ENCODE measurements at regions not wholly inside any gene's neighbourhood (a gene's known extent, or its start where the extent isn't known, plus 50 kb on each side); places are given as distances from the start of the nearest gene placed in this dataset.

DNA sequence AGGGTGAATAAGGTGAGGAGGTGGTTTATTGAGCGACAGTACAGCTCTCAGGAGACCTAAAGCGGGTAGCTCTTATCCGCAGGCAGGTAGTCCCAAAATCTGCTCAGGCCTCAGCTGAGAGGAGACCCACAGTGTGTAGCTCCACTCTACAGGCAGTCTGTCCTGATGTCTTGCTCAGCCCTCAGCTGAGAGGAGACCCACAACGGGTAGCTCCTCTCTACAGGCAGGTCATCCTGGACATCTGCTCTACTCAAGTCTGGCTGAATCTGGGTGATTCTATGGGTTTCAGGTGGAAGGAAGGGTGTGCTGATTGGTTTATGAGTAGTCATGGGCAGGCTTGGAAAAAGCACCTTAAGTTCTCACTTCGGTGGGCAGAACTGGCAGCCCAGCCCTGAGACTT, 55.6 kb upstream of the ABCB5 start:
- TF ChIP-seq POLR2AphosphoS5 (IDR thresholded peaks at IDR 0.05; ENCODE audit: low read depth, low read length) = no peak
- no peak for TF ChIP-seq TAF1 (IDR thresholded peaks at IDR 0.05; ENCODE audit: low read depth, low read length)
- TF ChIP-seq POLR2A (IDR thresholded peaks at IDR 0.05; ENCODE audit: low read depth, low read length) = no peak
- TF ChIP-seq SPI1 (IDR thresholded peaks at IDR 0.05; ENCODE audit: low read depth, low read length) = no peak
- no peak for TF ChIP-seq POU2F2 (IDR thresholded peaks at IDR 0.05; ENCODE audit: low read depth, low read length)
- TF ChIP-seq PAX5 (IDR thresholded peaks at IDR 0.05; ENCODE audit: insufficient read depth, low read length, severe bottlenecking) = no peak
- FAIRE-seq = no peak
- DNase-seq (ENCODE audit: insufficient read length, low spot score) = no peak

GRCh38 chr7:20560325-20561180, 54.9 kb upstream of the ABCB5 start:
- TF ChIP-seq POLR2A (IDR thresholded peaks at IDR 0.05; ENCODE audit: low read depth, low read length) (no peak), SPI1 (IDR thresholded peaks at IDR 0.05; ENCODE audit: low read depth, low read length) (no peak), PAX5 (IDR thresholded peaks at IDR 0.05; ENCODE audit: insufficient read depth, low read length, severe bottlenecking) (no peak), TAF1 (IDR thresholded peaks at IDR 0.05; ENCODE audit: low read depth, low read length) (no peak), POU2F2 (IDR thresholded peaks at IDR 0.05; ENCODE audit: low read depth, low read length) (no peak), POLR2AphosphoS5 (IDR thresholded peaks at IDR 0.05; ENCODE audit: low read depth, low read length) (no peak)
- FAIRE-seq (no peak), DNase-seq (ENCODE audit: insufficient read length, low spot score) (no peak)

DNA sequence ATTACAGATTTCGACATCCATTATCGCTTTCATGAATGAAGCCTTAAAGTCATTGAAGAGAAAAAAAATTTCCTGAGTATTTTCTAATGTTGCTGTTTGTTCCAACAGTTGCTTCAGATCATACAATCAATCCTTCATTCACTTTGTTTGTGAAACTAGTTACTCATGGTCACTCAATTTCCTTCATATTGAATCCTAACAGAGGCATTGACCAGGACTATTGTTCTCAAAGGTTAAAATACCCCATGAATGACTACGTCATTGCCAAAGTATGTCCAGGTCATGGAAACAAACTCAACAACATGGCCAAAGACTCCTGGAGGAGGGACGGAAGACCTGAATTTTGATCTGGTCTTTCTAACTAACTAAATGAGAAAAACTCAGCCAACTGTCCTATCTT, 54.0 kb upstream of the ABCB5 start:
- DNase-seq (ENCODE audit: insufficient read length, low spot score) = no peak
- TF ChIP-seq PAX5 (IDR thresholded peaks at IDR 0.05; ENCODE audit: insufficient read depth, low read length, severe bottlenecking) (no peak), SPI1 (IDR thresholded peaks at IDR 0.05; ENCODE audit: low read depth, low read length) (no peak), POLR2AphosphoS5 (IDR thresholded peaks at IDR 0.05; ENCODE audit: low read depth, low read length) (no peak), POLR2A (IDR thresholded peaks at IDR 0.05; ENCODE audit: low read depth, low read length) (no peak), TAF1 (IDR thresholded peaks at IDR 0.05; ENCODE audit: low read depth, low read length) (no peak), POU2F2 (IDR thresholded peaks at IDR 0.05; ENCODE audit: low read depth, low read length) (no peak)
- FAIRE-seq = no peak

GRCh38 chr7:20561908-20562307, 53.6 kb upstream of the ABCB5 start:
- DNase-seq (ENCODE audit: insufficient read length, low spot score) (no peak), FAIRE-seq (no peak)
- TF ChIP-seq POLR2AphosphoS5 (IDR thresholded peaks at IDR 0.05; ENCODE audit: low read depth, low read length) (no peak), POU2F2 (IDR thresholded peaks at IDR 0.05; ENCODE audit: low read depth, low read length) (no peak), PAX5 (IDR thresholded peaks at IDR 0.05; ENCODE audit: insufficient read depth, low read length, severe bottlenecking) (no peak), POLR2A (IDR thresholded peaks at IDR 0.05; ENCODE audit: low read depth, low read length) (no peak), TAF1 (IDR thresholded peaks at IDR 0.05; ENCODE audit: low read depth, low read length) (no peak), SPI1 (IDR thresholded peaks at IDR 0.05; ENCODE audit: low read depth, low read length) (no peak)

- no peak for TF ChIP-seq POLR2A (IDR thresholded peaks at IDR 0.05; ENCODE audit: low read depth, low read length)
- no peak for TF ChIP-seq TAF1 (IDR thresholded peaks at IDR 0.05; ENCODE audit: low read depth, low read length)
- TF ChIP-seq POLR2AphosphoS5 (IDR thresholded peaks at IDR 0.05; ENCODE audit: low read depth, low read length) = no peak
- TF ChIP-seq PAX5 (IDR thresholded peaks at IDR 0.05; ENCODE audit: insufficient read depth, low read length, severe bottlenecking) = no peak
- no peak for TF ChIP-seq SPI1 (IDR thresholded peaks at IDR 0.05; ENCODE audit: low read depth, low read length)
- no peak for TF ChIP-seq POU2F2 (IDR thresholded peaks at IDR 0.05; ENCODE audit: low read depth, low read length)
- DNase-seq (ENCODE audit: insufficient read length, low spot score) (no peak), FAIRE-seq (no peak)
These were observed 53.0 kb upstream of the ABCB5 start for GRCh38 chr7:20562461-20562860.
